HCT116 (cell line): ENCODE measurements at regions not wholly inside any gene's neighbourhood (a gene's known extent, or its start where the extent isn't known, plus 50 kb on each side); places are given as distances from the start of the nearest gene placed in this dataset.

ENCODE experiments used
- CTCF ChIP-seq, 3 experiments: fragments of 200-600 bp in 1 of 3; sonication (generic) in 1 of 3; IDR thresholded peaks in 2 of 3; conservative IDR thresholded peaks in 1 of 3; 2 replicates each; pipeline ENCODE4 v1.5.1; 2012 to 2017; ENCODE audit warnings: low read depth in 2 of 3, low read length in 2 of 3, antibody characterized with exemption in 1 of 3, borderline replicate concordance in 1 of 3, control low read depth in 1 of 3, mild to moderate bottlenecking in 1 of 3, mixed read lengths in 1 of 3, mixed run types in 1 of 3, moderate library complexity in 1 of 3; ENCODE audit not compliant: insufficient read depth in 1 of 3
- ELF1 ChIP-seq: IDR thresholded peaks from 2 replicates; pipeline ENCODE4 v1.6.1; 2012; ENCODE audit warnings: low read depth, borderline replicate concordance
- POLR2AphosphoS5 ChIP-seq: IDR thresholded peaks from 2 replicates; pipeline ENCODE4 v1.6.1; 2011; ENCODE audit warnings: mild to moderate bottlenecking, low read depth, low read length, moderate library complexity
- RAD21 ChIP-seq: IDR thresholded peaks from 2 replicates; pipeline ENCODE4 v1.6.1; 2012; ENCODE audit warnings: low read depth, mild to moderate bottlenecking
- REST ChIP-seq: IDR thresholded peaks from 2 replicates; pipeline ENCODE4 v1.6.1; 2012; ENCODE audit warnings: low read depth
- ZBTB33 ChIP-seq: IDR thresholded peaks from 2 replicates; pipeline ENCODE4 v1.6.1; 2011; ENCODE audit warnings: mild to moderate bottlenecking, low read length, moderate library complexity; ENCODE audit not compliant: insufficient replicate concordance; ENCODE audit errors: extremely low read depth

GRCh38 chr21:16342932-16343331, 613.1 kb downstream of the USP25 start:
- TF ChIP-seq CTCF (IDR thresholded peaks at IDR 0.05 in 2 of 3, conservative IDR thresholded peaks at IDR 0.05 in 1 of 3; ENCODE audit: borderline replicate concordance in 1 of 3, insufficient read depth in 1 of 3, low read depth in 2 of 3, low read length in 2 of 3) (no peak), ELF1 (no peak), POLR2AphosphoS5 (no peak), ZBTB33 (no peak), REST (no peak), RAD21 (no peak)
